Osteocyte (in vitro differentiated cells): ENCODE measurements at regions not wholly inside any gene's neighbourhood (a gene's known extent, or its start where the extent isn't known, plus 50 kb on each side); places are given as distances from the start of the nearest gene placed in this dataset.

Experiments used
- DNase-seq: peaks from one replicate; pipeline ENCODE4 v3.0.0; 2021; ENCODE audit warnings: mixed read lengths; ENCODE audit not compliant: unreplicated experiment; ENCODE audit errors: extremely low spot score
- H3K27ac Mint-ChIP-seq: one replicate; pipeline ENCODE4 v1.8.0; 2021; ENCODE audit warnings: mild to moderate bottlenecking, mixed read lengths; ENCODE audit not compliant: unreplicated experiment
- H3K27me3 Mint-ChIP-seq: one replicate; pipeline ENCODE4 v1.8.0; 2021; ENCODE audit warnings: mixed read lengths; ENCODE audit not compliant: unreplicated experiment
- H3K36me3 Mint-ChIP-seq: one replicate; pipeline ENCODE4 v1.8.0; 2021; ENCODE audit warnings: mixed read lengths; ENCODE audit not compliant: unreplicated experiment
- H3K4me1 Mint-ChIP-seq: one replicate; pipeline ENCODE4 v1.8.0; 2021; ENCODE audit warnings: mixed read lengths; ENCODE audit not compliant: unreplicated experiment
- H3K4me3 Mint-ChIP-seq: one replicate; pipeline ENCODE4 v1.8.0; 2021; ENCODE audit warnings: mild to moderate bottlenecking, moderate library complexity, mixed read lengths; ENCODE audit not compliant: unreplicated experiment
- H3K9me3 Mint-ChIP-seq: one replicate; pipeline ENCODE4 v1.8.0; 2021; ENCODE audit warnings: mixed read lengths; ENCODE audit not compliant: unreplicated experiment
- TF ChIP-seq, protein P1 (sequence below): fragments of 200-600 bp; sonication (generic); IDR thresholded peaks from 2 replicates; pipeline ENCODE4 v1.5.0; 2021; ENCODE audit warnings: antibody characterized with exemption, mild to moderate bottlenecking, moderate library complexity

DNA sequence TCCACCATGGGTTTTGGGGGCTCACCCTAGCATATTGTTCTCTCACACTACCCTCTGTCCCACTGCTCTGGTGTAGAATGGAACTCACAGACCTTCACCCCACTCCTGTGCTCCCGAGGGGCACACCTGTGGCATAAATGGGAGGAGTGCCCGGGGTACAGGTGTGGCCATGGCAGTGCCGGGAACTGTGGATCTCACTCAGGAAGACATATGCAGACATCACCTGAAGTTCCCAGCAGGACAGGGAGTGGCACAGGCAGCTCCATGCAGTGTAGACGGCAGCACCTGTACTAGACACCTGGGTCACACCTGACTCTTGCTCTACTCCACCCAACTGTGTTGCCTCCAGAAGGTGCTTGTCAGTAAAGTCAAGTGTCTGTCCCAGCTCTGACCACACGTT is 57.6 kb upstream of the MRPS22 start:
- Mint-ChIP-seq H3K9me3 (no peaks in the 10 kb centered on the region), H3K27me3 (peaks cover 10% of the 10 kb centered on the region), H3K27ac (no peak overlapping the region), H3K36me3 (no peaks in the 10 kb centered on the region), H3K4me1 (no peaks in the 10 kb centered on the region), H3K4me3 (no peak overlapping the region)
- TF ChIP-seq, protein P1, sequence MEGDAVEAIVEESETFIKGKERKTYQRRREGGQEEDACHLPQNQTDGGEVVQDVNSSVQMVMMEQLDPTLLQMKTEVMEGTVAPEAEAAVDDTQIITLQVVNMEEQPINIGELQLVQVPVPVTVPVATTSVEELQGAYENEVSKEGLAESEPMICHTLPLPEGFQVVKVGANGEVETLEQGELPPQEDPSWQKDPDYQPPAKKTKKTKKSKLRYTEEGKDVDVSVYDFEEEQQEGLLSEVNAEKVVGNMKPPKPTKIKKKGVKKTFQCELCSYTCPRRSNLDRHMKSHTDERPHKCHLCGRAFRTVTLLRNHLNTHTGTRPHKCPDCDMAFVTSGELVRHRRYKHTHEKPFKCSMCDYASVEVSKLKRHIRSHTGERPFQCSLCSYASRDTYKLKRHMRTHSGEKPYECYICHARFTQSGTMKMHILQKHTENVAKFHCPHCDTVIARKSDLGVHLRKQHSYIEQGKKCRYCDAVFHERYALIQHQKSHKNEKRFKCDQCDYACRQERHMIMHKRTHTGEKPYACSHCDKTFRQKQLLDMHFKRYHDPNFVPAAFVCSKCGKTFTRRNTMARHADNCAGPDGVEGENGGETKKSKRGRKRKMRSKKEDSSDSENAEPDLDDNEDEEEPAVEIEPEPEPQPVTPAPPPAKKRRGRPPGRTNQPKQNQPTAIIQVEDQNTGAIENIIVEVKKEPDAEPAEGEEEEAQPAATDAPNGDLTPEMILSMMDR, result no peak
- no peak for DNase-seq

DNA sequence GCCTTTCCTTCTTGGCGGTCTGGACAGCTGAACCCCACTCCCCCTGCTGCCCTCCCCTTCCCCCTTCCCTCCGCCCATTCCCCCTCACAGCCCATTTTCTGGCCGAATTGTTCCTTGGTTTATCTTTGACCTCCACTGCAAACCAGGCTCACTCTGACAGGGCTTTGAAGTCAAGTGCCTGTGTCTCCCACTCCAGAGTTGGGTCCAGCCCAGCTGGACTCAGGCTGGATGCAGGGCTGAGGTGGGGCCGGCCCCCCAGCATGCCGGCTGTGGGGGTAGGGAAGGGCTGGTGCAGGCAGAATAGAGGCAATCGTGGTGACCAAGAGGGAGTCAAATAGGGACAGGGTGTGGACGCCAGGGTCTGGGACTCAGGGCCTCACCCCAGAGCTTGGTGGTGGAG is 57.0 kb upstream of the MRPS22 start:
- no peaks in the 10 kb centered on the region for H3K36me3 Mint-ChIP-seq
- no peak for DNase-seq
- H3K9me3 Mint-ChIP-seq, result no peaks in the 10 kb centered on the region
- H3K4me1 Mint-ChIP-seq, result no peaks in the 10 kb centered on the region
- H3K4me3 Mint-ChIP-seq, result no peak overlapping the region
- no peak overlapping the region for H3K27ac Mint-ChIP-seq
- H3K27me3 Mint-ChIP-seq, result peaks cover 6% of the 10 kb centered on the region
- TF ChIP-seq, protein P1, result no peak

DNA sequence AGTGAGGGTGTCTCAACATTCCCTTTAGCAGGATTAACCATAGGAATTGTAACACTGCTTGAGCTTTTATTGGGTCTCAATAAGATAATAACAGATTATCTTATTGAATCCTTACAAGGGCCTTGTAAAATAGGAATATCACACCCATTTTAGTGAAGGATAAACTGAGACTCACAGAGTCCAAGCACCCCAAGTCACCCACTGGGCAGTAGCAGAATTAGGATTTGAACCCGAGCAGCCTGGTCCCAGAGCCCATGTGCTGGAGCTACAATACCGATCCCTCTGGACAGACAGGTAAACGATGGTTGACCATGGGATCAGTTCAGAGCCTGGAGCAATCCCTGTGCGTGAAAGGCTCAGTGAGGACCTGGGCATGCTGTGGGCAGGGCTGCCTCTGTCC is 56.3 kb upstream of the MRPS22 start:
- Mint-ChIP-seq H3K27ac (no peak overlapping the region), H3K9me3 (no peaks in the 10 kb centered on the region), H3K27me3 (no peaks in the 10 kb centered on the region), H3K4me1 (no peaks in the 10 kb centered on the region), H3K4me3 (no peak overlapping the region), H3K36me3 (no peaks in the 10 kb centered on the region)
- TF ChIP-seq, protein P1, result no peak
- no peak for DNase-seq

DNA sequence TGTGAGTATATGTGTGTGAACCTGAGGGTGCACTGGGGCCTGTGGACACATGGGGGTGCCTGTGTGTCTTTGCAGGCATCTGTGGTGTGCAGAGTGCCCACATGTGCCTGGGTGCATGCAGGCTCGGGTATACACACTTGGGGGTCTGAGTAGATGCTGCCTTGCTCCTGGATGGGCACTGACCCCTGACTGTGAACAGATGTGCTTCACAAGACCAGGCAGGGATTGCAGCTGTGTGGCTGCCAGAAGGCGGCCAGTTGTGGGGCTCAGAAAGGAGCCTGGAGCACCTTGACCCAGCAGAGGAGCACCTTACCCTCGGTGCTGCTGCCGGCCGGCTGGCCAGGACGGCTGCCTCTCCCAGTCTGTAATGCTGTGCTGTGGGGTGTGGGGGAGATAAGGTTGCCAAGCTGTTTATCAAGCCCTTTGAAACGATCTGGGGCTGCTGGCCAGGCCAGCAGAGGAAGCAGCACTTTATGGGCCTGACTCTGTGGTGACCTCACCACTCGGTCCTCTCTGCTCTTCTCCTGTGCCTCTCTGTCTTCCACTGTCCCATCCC is 55.5 kb upstream of the MRPS22 start:
- TF ChIP-seq, protein P1, result no peak
- Mint-ChIP-seq H3K27ac (no peak overlapping the region), H3K36me3 (no peaks in the 10 kb centered on the region), H3K27me3 (no peaks in the 10 kb centered on the region), H3K4me3 (no peak overlapping the region), H3K9me3 (no peaks in the 10 kb centered on the region), H3K4me1 (no peaks in the 10 kb centered on the region)
- DNase-seq, result no peak

DNA sequence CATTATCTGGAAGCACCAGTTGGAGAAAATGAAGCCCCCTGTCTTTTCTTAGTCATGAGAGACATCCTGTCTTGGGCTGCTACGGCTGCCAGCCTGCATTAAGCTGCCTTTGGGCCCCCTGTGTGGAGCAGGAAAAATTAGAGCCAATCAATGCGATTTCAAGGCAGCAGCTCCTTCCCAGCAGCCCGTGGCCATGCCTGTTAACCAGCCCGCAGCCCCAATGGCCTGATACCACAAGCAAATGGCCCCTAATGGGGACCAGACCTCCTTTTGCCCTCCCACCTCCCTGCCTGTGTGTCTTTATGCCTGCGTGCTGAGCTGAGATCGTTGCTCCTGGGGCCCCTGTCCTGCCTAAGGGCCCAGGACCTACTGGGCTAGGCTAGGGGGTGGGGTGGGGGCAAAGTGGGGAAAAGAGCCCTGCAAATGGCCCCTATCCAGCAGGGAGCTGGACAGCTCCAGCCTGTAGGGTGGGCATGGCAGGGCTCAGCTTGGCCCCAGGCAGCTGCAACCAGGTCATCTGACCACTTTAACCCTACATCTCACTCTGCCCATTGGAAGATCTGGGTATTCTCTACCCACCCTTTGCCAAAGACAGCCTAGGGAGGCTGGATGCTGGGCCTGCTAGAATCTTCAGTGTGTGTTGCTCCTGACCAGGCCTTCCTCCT is 53.8 kb upstream of the MRPS22 start:
- H3K4me3 Mint-ChIP-seq, result no peak overlapping the region
- TF ChIP-seq, protein P1, result no peak
- no peak for DNase-seq
- H3K4me1 Mint-ChIP-seq, result no peaks in the 10 kb centered on the region
- no peak overlapping the region for H3K27ac Mint-ChIP-seq
- H3K36me3 Mint-ChIP-seq, result no peaks in the 10 kb centered on the region
- no peaks in the 10 kb centered on the region for H3K27me3 Mint-ChIP-seq
- no peaks in the 10 kb centered on the region for H3K9me3 Mint-ChIP-seq
